ENCODE measurements at regions not wholly inside any gene's neighbourhood (a gene's known extent, or its start where the extent isn't known, plus 50 kb on each side); places are given as distances from the start of the nearest gene placed in this dataset.

DNA sequence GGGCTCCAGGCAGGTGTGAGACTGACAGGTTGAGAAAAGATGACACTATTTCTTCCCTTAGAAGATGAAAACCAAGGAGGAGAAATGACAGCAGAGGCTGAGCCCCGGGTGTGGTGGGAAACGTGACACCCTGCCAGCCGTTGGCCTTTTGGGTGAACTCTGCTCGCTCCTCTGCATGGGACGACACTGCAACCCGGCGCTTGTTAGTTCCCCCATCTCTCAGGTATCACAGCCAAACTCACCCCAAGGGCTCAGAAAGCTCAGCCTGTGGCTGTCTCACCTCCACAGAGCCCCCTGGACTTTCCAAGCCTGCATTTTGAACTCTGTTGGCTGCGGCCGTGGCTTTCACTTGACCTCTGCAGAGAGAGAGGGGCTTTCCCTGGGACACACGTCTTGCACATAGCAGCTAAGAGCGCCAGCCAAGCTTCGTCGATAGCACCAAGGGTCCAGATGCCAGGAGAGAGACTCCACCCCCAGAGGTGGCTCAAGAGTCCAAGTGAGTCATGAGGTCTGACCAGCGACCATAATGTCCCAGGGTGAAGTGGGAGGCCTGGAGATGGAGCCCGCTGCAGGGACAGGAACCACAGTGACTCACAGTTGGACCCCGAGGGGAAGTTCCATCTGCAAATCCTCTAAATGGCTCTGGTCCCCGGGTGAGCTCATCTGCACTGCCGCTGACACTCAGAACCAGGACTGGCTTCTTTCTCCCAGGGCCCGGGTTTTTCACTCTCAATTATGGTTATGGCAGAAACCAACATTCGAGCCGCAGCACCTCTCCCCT is 301.9 kb downstream of the SOX9 start:
- H3K4me3 ChIP-seq (ENCODE audit: low read depth, low read length) = no peak overlapping the region
- DNase-seq (ENCODE audit: low read depth) = no peak
- TF ChIP-seq, protein P1, sequence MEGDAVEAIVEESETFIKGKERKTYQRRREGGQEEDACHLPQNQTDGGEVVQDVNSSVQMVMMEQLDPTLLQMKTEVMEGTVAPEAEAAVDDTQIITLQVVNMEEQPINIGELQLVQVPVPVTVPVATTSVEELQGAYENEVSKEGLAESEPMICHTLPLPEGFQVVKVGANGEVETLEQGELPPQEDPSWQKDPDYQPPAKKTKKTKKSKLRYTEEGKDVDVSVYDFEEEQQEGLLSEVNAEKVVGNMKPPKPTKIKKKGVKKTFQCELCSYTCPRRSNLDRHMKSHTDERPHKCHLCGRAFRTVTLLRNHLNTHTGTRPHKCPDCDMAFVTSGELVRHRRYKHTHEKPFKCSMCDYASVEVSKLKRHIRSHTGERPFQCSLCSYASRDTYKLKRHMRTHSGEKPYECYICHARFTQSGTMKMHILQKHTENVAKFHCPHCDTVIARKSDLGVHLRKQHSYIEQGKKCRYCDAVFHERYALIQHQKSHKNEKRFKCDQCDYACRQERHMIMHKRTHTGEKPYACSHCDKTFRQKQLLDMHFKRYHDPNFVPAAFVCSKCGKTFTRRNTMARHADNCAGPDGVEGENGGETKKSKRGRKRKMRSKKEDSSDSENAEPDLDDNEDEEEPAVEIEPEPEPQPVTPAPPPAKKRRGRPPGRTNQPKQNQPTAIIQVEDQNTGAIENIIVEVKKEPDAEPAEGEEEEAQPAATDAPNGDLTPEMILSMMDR (IDR thresholded peaks at IDR 0.05; ENCODE audit: control insufficient read depth, extremely low read depth, insufficient read depth) = no peak

DNA sequence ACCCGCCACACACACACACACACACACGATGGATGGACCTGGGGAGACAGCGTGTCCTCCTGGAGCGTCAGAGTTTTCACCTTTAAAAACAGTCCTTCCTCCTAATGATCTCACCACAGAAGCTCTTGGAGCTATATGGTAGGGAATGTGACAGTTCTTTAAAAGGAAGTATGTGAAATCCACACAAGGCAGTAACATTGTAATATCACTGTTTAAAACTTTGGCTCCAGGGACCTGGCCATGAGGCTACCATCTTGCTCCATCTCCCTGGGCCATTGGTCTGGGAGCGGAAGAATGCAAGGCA is 302.4 kb downstream of the SOX9 start:
- TF ChIP-seq, protein P1 (IDR thresholded peaks at IDR 0.05; ENCODE audit: control insufficient read depth, extremely low read depth, insufficient read depth) = no peak
- no peak overlapping the region for H3K4me3 ChIP-seq (ENCODE audit: low read depth, low read length)
- DNase-seq (ENCODE audit: low read depth) = no peak

DNA sequence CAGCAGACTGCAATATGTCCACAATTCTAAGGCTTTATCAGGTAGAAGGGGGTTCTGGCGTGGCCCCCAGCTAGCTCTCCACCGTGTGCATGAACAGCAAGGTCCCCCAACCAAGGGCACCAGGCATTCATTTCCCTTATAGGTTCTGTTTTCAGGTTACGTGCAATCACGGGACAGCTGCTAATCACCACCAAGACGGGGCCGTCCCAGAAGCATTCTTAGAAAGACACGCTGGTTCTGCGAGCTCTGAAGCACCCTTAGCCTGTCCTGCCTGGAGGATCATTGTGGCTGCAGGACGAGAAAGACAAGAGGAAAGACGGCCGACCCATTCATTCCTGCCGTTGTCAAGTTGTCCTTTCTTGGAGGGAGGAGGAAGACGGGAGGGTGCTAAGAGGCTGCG is 302.9 kb downstream of the SOX9 start:
- TF ChIP-seq, protein P1 (IDR thresholded peaks at IDR 0.05; ENCODE audit: control insufficient read depth, extremely low read depth, insufficient read depth) = no peak
- DNase-seq (ENCODE audit: low read depth) = no peak
- H3K4me3 ChIP-seq (ENCODE audit: low read depth, low read length) = no peak overlapping the region

DNA sequence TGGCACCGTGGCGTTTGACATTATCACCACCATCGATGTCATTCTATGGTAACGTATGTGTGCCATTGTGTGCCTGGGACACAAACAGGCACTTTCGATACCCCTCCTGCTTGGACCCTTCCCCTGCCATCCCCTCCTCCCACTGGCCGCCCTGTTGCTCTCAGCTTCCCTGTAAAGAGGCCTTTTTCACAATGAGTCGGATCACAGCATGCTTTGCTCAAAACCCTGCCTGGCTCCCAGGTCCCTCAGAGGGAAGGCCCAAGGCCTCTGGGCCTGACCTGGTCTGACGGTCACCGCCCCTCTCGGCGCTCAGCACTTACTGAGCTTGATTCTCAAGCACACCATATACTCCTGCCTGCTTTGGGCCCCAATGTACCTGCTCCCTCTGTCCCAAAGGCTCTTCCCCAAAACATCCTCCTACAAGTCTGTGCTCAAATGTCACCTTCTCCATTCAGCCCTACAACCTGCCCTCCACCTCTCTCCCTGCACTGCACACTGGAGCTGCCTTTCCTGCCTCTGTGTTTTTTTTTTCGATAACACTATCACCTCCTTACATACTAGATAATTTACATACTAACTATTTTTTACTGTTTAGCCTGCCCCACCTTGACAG is 303.8 kb downstream of the SOX9 start:
- no peak overlapping the region for H3K4me3 ChIP-seq (ENCODE audit: low read depth, low read length)
- no peak for DNase-seq (ENCODE audit: low read depth)
- TF ChIP-seq, protein P1 (IDR thresholded peaks at IDR 0.05; ENCODE audit: control insufficient read depth, extremely low read depth, insufficient read depth) = no peak

DNA sequence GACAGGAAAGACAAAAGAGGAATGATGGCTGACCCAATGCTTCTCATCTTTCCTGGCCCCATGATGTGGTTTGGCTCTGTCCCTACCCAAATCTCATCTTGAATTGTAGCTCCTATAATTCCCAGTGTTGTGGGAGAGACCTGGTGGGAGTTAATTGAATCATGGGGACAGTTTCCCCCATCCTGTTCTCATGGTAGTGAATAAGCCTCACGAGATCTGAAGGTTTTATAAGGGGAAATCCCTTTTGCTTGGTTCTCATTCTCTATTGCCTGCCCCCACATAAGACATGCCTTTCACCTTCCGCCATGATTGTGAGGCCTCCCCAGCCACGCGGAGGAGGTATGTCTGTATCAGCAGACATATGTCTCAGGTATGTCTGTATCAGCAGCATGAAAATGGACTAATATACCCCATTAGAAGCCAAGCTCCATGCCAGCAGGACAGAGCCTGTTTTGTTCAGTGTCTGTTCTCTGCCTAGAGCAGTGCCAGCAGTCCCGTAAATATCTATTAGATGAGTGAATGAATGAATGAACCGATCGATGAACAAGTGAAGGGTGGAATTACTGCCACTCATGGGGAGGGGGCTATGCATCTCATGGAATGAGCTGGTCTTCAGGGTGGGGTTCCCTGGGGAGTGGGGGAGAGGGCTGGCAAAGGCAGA is 304.4 kb downstream of the SOX9 start:
- no peak for DNase-seq (ENCODE audit: low read depth)
- H3K4me3 ChIP-seq (ENCODE audit: low read depth, low read length) = no peak overlapping the region
- TF ChIP-seq, protein P1 (IDR thresholded peaks at IDR 0.05; ENCODE audit: control insufficient read depth, extremely low read depth, insufficient read depth) = no peak

DNA sequence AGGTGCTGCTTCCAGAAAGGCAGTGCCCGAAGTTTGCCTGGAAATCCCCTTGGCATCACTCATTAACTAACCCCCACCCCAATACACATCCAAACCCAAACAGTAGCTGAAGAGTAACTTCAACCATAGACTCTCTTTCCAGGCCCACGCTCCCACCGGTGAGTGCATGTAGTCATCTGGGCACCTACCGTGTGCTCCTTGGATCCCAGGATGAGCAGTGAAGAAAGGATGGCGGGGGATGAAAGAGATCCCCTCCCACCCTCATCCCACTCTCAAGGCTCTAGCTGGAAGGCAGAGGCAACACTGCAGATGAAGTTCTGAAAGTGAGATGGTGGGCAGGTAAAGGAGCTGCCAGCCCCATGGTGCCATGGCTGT is 305.0 kb downstream of the SOX9 start:
- H3K4me3 ChIP-seq (ENCODE audit: low read depth, low read length) = no peak overlapping the region
- DNase-seq (ENCODE audit: low read depth) = no peak
- TF ChIP-seq, protein P1 (IDR thresholded peaks at IDR 0.05; ENCODE audit: control insufficient read depth, extremely low read depth, insufficient read depth) = no peak

Measured in LNCaP clone FGC (cell line).